Neural crest cell (in vitro differentiated cells): ENCODE measurements at regions not wholly inside any gene's neighbourhood (a gene's known extent, or its start where the extent isn't known, plus 50 kb on each side); places are given as distances from the start of the nearest gene placed in this dataset.

ENCODE experiments used
- DNase-seq: peaks from one replicate; pipeline ENCODE4 v3.0.0; 2021; ENCODE audit warnings: low read depth, mixed read lengths, low spot score
- H3K27ac Mint-ChIP-seq: one replicate; pipeline ENCODE4 v1.8.0; 2021; ENCODE audit warnings: mild to moderate bottlenecking, mixed read lengths; ENCODE audit not compliant: unreplicated experiment
- H3K27me3 Mint-ChIP-seq: 2 replicates; pipeline ENCODE4 v1.8.0; 2021; ENCODE audit warnings: low read depth, mild to moderate bottlenecking, mixed read lengths
- H3K36me3 Mint-ChIP-seq: 2 replicates; pipeline ENCODE4 v1.8.0; 2021; ENCODE audit warnings: low read depth, mild to moderate bottlenecking, mixed read lengths
- H3K4me1 Mint-ChIP-seq: 2 replicates; pipeline ENCODE4 v1.8.0; 2021; ENCODE audit warnings: mixed read lengths
- H3K4me3 Mint-ChIP-seq: one replicate; pipeline ENCODE4 v1.8.0; 2021; ENCODE audit warnings: mild to moderate bottlenecking, mixed read lengths
- H3K9me3 Mint-ChIP-seq: 2 replicates; pipeline ENCODE4 v1.8.0; 2021; ENCODE audit warnings: mixed read lengths
- CTCF ChIP-seq: fragments of 200-600 bp; sonication (generic); conservative IDR thresholded peaks from 2 replicates; pipeline ENCODE4 v1.5.0; 2021; ENCODE audit warnings: antibody characterized with exemption, mild to moderate bottlenecking

GRCh38 chr2:145140658-145141057 is 620.7 kb upstream of the ZEB2 start:
- H3K9me3 Mint-ChIP-seq, result peaks cover 9% of the 10 kb centered on the region

GRCh38 chr2:145138626-145139025 is 618.7 kb upstream of the ZEB2 start:
- H3K36me3 Mint-ChIP-seq, result no peaks in the 10 kb centered on the region
- DNase-seq, result no peak
- H3K9me3 Mint-ChIP-seq, result peaks cover 8% of the 10 kb centered on the region
- no peak overlapping the region for H3K4me3 Mint-ChIP-seq
- no peaks in the 10 kb centered on the region for H3K27me3 Mint-ChIP-seq
- peaks cover 8% of the 10 kb centered on the region for H3K4me1 Mint-ChIP-seq
- no peak overlapping the region for H3K27ac Mint-ChIP-seq
- TF ChIP-seq CTCF, result no peak

More at GRCh38 chr2:145140658-145141057, 620.7 kb upstream of the ZEB2 start:
- H3K4me3 Mint-ChIP-seq, result no peak overlapping the region
- H3K36me3 Mint-ChIP-seq, result no peaks in the 10 kb centered on the region
- H3K27me3 Mint-ChIP-seq, result no peaks in the 10 kb centered on the region
- no peak for DNase-seq
- H3K4me1 Mint-ChIP-seq, result no peaks in the 10 kb centered on the region
- TF ChIP-seq CTCF, result no peak
- H3K27ac Mint-ChIP-seq, result no peak overlapping the region

DNA sequence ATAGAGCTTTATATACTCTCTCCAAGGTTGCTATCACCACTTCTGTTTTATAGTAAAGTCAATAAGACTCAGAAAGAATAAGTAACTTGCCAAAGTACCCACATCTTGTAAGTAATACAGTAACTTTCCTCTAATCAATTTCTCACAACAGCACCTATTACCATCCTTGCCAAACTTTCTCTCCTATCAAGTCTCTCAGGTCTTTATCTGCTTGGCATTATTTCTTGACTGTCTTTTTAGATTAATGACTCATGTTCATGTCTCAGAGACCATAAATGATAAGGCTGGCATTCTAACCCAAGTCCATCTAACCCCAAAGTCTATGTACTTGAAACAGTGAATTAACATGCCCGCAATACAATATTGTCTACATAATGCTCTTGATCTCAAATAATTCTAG is 618.0 kb upstream of the ZEB2 start:
- Mint-ChIP-seq H3K4me3 (no peak overlapping the region), H3K27ac (no peak overlapping the region), H3K9me3 (peaks cover 8% of the 10 kb centered on the region), H3K36me3 (no peaks in the 10 kb centered on the region), H3K4me1 (peaks cover 8% of the 10 kb centered on the region), H3K27me3 (no peaks in the 10 kb centered on the region)
- DNase-seq, result no peak
- TF ChIP-seq CTCF, result no peak

DNA sequence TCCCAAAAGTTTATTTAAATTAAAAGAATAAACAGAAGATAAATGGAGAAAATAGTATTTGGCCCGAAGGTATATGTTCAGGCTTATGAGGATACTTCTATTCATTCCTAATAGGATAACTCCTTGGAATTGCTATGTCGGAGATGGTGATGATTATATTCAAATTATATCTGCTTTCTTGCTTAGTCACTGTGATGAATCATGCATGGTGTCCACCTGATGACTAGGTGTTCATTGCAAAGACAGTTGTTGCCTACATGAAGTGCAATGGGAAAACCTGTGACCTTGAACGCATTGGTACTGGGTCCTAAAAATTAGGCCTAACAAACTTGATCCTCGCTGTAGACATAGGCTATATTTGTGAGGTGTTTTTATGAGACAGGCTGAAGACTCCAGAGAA is 617.3 kb upstream of the ZEB2 start:
- Mint-ChIP-seq H3K36me3 (no peaks in the 10 kb centered on the region), H3K4me1 (peaks cover 8% of the 10 kb centered on the region), H3K9me3 (peaks cover 8% of the 10 kb centered on the region), H3K4me3 (no peak overlapping the region), H3K27me3 (no peaks in the 10 kb centered on the region), H3K27ac (no peak overlapping the region)
- no peak for TF ChIP-seq CTCF
- DNase-seq, result no peak

GRCh38 chr2:145136702-145137101 is 616.8 kb upstream of the ZEB2 start:
- peaks cover 8% of the 10 kb centered on the region for H3K4me1 Mint-ChIP-seq
- no peaks in the 10 kb centered on the region for H3K36me3 Mint-ChIP-seq
- no peak overlapping the region for H3K27ac Mint-ChIP-seq
- no peak for DNase-seq
- no peaks in the 10 kb centered on the region for H3K27me3 Mint-ChIP-seq
- H3K4me3 Mint-ChIP-seq, result no peak overlapping the region
- H3K9me3 Mint-ChIP-seq, result peaks cover 8% of the 10 kb centered on the region
- TF ChIP-seq CTCF, result no peak

DNA sequence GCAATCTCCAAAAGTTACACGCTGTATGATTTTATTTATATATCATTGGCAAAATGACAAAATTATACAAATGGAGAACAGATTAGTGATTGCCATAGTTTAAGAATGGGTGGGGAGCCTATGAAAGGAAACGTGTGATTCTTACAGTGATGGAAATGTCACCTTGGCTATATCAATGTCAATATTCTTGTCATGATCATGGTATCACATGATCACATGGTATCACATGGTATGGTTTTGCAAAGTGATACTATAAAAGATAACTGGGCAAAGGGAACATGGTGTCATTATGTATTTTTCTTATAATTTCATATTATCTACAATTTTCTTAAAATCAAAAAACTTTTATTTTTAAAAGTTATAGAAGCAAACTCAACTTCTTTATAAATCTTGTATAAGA is 606.2 kb upstream of the ZEB2 start:
- H3K27me3 Mint-ChIP-seq, result no peaks in the 10 kb centered on the region
- H3K4me1 Mint-ChIP-seq, result no peaks in the 10 kb centered on the region
- H3K27ac Mint-ChIP-seq, result no peak overlapping the region
- no peak overlapping the region for H3K4me3 Mint-ChIP-seq
- H3K36me3 Mint-ChIP-seq, result no peaks in the 10 kb centered on the region
- TF ChIP-seq CTCF, result no peak
- peaks cover 14% of the 10 kb centered on the region for H3K9me3 Mint-ChIP-seq
- DNase-seq, result no peak
